ENCODE measurements at regions not wholly inside any gene's neighbourhood (a gene's known extent, or its start where the extent isn't known, plus 50 kb on each side); places are given as distances from the start of the nearest gene placed in this dataset.
A peak's percentile ranks its signal among the peaks of the same experiment; 100 is the strongest.

DNA sequence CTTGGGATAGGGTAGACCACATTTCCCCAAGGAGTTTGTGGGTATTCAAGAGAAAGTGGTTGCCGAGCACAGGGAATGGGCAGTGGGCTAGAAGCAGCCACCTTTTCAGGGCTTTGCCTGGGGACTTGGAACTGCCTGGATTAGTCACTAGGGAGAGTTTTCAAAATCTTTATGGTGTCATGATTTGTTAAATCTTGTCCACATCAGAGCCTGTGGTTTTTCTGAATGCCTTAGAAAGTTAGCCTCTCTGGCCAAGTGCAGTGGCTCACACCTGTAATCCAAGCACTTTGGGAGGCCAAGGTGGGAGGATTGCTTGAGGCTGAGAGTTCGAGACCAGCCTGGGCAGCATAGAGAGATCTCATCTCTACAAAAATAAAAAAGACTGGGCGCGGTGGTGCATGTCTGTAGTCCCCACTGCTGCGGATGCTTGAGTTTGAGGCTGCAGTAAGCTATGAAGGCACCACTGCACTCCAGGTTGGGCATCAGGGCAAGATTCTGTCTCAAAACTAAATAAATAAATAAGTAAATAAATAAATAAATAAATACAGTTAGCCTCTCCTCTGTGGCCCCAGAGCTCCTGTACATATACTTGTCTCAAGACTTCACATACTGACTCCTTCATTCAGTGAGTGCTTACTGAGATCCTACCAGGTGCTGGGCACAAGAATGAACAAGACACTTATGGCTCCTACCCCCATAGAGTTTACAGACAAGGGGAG, 76.3 kb upstream of the HNF1B start (continued):
- TF ChIP-seq RCOR1 (IDR thresholded peaks at IDR 0.05; ENCODE audit: insufficient replicate concordance, low read length): no peak

DNA sequence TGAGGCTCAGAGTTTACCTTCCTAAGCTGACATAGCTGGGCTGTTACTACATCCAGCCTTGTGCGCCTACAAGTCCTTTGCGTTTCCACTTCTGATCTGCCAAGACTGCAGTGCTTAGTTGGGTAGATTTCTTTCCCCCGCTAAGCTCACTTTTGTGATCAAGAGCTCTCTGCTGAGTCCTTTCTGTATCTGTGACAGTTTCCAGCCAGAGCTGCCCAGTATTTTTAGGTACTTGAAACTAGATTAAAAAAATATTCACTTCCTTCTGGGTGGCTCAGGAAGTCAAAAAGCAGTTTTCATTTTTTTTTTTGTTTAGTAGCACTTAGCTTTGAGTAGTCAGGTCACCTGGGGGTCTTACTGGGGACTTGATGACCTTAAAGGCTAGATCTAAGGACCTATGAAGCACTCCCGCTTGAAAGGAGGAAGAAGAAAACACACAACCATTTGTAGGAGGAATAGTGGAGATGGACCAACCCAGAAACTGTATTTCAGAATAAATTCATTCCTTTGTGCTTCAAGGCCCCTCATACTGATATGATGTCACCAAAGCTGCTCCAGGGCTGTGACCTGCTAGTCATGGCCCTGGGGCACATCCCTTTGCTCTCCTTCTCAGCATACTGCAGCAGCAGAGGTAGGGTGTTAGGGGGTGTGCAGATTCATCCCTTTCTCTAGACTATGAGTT, 75.6 kb upstream of the HNF1B start:
- in situ Hi-C loops (cut with MboI; ENCODE audit: low sequenced_read_pairs): no loop called here
- ChIA-PET CTCF (interaction anchor here (0.5 to 0.7 kb wide), 2 partner anchors 9 to 127 kb away, joined by 3 to 4 read pairs; no protein-coding TSS in a partner anchor), POLR2A (ENCODE audit: unreplicated experiment) (no interaction called here)
- Histone ChIP-seq H3K14ac (replicated peaks; ENCODE audit: low read depth, low read length) (peak overlapping the region; percentile 78), H3K4me3 (ENCODE audit: insufficient read depth, low read depth, low read length) (no peak overlapping the region), H2AK5ac (ENCODE audit: low read depth, low read length) (peak overlapping the region; percentile 82; the same call in 1 of the 2 replicates), H3K79me1 (ENCODE audit: low read depth in 1 of 2, low read length in 2 of 2) (no peaks in the 10 kb centered on the region), H3K9me3 (ENCODE audit: control insufficient read depth, insufficient read depth, low read length) (no peaks in the 10 kb centered on the region), H4K20me1 (ENCODE audit: insufficient read depth, low read length) (no peaks in the 10 kb centered on the region), H3K9ac (ENCODE audit: low read depth, low read length) (no peak overlapping the region), H2BK15ac (ENCODE audit: low read depth, low read length) (peak overlapping the region; percentile 69; the same call in 1 of the 3 replicates), H3K23ac (ENCODE audit: low read depth, low read length) (peak overlapping the region; percentile 45; the same call in 1 of the 2 replicates), H3K4me2 (ENCODE audit: low read depth, low read length) (no peak overlapping the region), H2BK5ac (ENCODE audit: low read depth, low read length, poor library complexity, severe bottlenecking) (no peak overlapping the region), H4K5ac (ENCODE audit: low read depth, low read length) (no peak overlapping the region), H3K18ac (ENCODE audit: low read depth, low read length) (no peak overlapping the region), H3K56ac (ENCODE audit: extremely low read depth, insufficient read depth, low read length) (no peak overlapping the region), H2AK9ac (replicated peaks; ENCODE audit: low read depth, low read length, poor library complexity) (peak overlapping the region; percentile 8), H2AFZ (replicated peaks; ENCODE audit: low read length, poor library complexity) (peak overlapping the region; percentile 35), H3K9me1 (ENCODE audit: insufficient read depth, low read length) (peaks cover 17% of the 10 kb centered on the region), H2BK120ac (ENCODE audit: low read depth, low read length) (peak overlapping the region; percentile 58; the same call in 1 of the 2 replicates), H3K4me1 (ENCODE audit: control insufficient read depth, insufficient read depth, low read length) (peaks cover 15% of the 10 kb centered on the region), H4K8ac (ENCODE audit: low read depth in 2 of 2, low read length in 2 of 2) (peak overlapping the region in 1 of 2 experiments; percentile 30; a peak in 1 of 4 replicates), H4K91ac (ENCODE audit: insufficient read depth, low read depth, low read length) (no peak overlapping the region; the same call in 1 of the 2 replicates), H2BK20ac (ENCODE audit: low read depth, low read length) (peak overlapping the region; percentile 77), H3K27ac (ENCODE audit: insufficient read depth, low read length) (no peak overlapping the region), H3K36me3 (ENCODE audit: control insufficient read depth, insufficient read depth, low read length) (no peaks in the 10 kb centered on the region), H3K4ac (ENCODE audit: low read depth, low read length) (peak overlapping the region; percentile 64), H3K27me3 (ENCODE audit: control insufficient read depth, insufficient read depth, low read length) (no peaks in the 10 kb centered on the region)
- TF ChIP-seq NFE2L2 (IDR thresholded peaks at IDR 0.05; ENCODE audit: low read depth, low read length) (no peak), ELK1 (IDR thresholded peaks at IDR 0.05; ENCODE audit: borderline replicate concordance, low read depth, low read length) (no peak), CHD1 (IDR thresholded peaks at IDR 0.05; ENCODE audit: low read depth, low read length) (no peak), FOS (IDR thresholded peaks at IDR 0.05; ENCODE audit: low read depth, low read length) (no peak), MAFK (IDR thresholded peaks at IDR 0.05; ENCODE audit: low read depth, low read length) (no peak), RFX5 (IDR thresholded peaks at IDR 0.05; ENCODE audit: low read depth, low read length) (no peak), MAZ (IDR thresholded peaks at IDR 0.05; ENCODE audit: borderline replicate concordance, low read depth, low read length) (no peak)
- no peak for DNase-seq
- intact Hi-C loops (cut with micrococcal nuclease): loop anchor here (10.0 kb wide), 1 partner anchor 86 kb away; no protein-coding TSS in a partner anchor
- 75% methylated on average over 2 of the region's 4 CpGs; no CpG with 5 or more reads in 1 of the 2 experiments for WGBS, 2 experiments (ENCODE audit: extremely low coverage in 2 of 2, insufficient read length in 1 of 2)
- dilution Hi-C loops (cut with HindIII; ENCODE audit: low sequenced_read_pairs, unreplicated experiment): no loop called here
- BruUV-seq (replicated peaks): no TSS peak
- ATAC-seq (ENCODE audit: low read depth): no peak
